HFFc6 (cell line): ENCODE measurements at regions not wholly inside any gene's neighbourhood (a gene's known extent, or its start where the extent isn't known, plus 50 kb on each side); places are given as distances from the start of the nearest gene placed in this dataset.

Experiments used
- DNase-seq: peaks from one replicate; pipeline ENCODE4 v3.0.0-alpha.2; 2018
- H3K27ac Mint-ChIP-seq: 2 replicates; pipeline ENCODE4 v1.8.0; 2020; ENCODE audit warnings: mild to moderate bottlenecking, mixed read lengths
- H3K27me3 Mint-ChIP-seq: 2 replicates; pipeline ENCODE4 v1.8.0; 2021; ENCODE audit warnings: mild to moderate bottlenecking, moderate library complexity, mixed read lengths; ENCODE audit not compliant: insufficient read depth
- H3K36me3 Mint-ChIP-seq: 2 replicates; pipeline ENCODE4 v1.8.0; 2021; ENCODE audit warnings: low read depth, mixed read lengths
- H3K4me1 Mint-ChIP-seq: 2 replicates; pipeline ENCODE4 v1.8.0; 2020; ENCODE audit warnings: low read depth, mixed read lengths
- H3K4me3 Mint-ChIP-seq: 2 replicates; pipeline ENCODE4 v1.8.0; 2020; ENCODE audit warnings: mild to moderate bottlenecking, moderate library complexity, mixed read lengths
- H3K9me3 Mint-ChIP-seq: 2 replicates; pipeline ENCODE4 v1.8.0; 2020; ENCODE audit warnings: mild to moderate bottlenecking, mixed read lengths
- CTCF ChIP-seq: fragments of 200-600 bp; sonication (generic); IDR thresholded peaks from 2 replicates; pipeline ENCODE4 v1.5.0; 2021; ENCODE audit warnings: antibody characterized with exemption, mild to moderate bottlenecking

GRCh38 chr4:13762130-13762529 lies 134.6 kb upstream of the BOD1L1 start:
- DNase-seq, result no peak
- no peak overlapping the region for H3K4me3 Mint-ChIP-seq
- no peaks in the 10 kb centered on the region; the same call in 1 of the 2 replicates for H3K9me3 Mint-ChIP-seq
- H3K27me3 Mint-ChIP-seq, result peaks cover 7% of the 10 kb centered on the region; the same call in 1 of the 2 replicates
- H3K36me3 Mint-ChIP-seq, result no peaks in the 10 kb centered on the region
- peaks cover 7% of the 10 kb centered on the region; the same call in 1 of the 2 replicates for H3K4me1 Mint-ChIP-seq
- no peak overlapping the region for H3K27ac Mint-ChIP-seq
- no peak for TF ChIP-seq CTCF

- no peak for DNase-seq
- peaks cover 5% of the 10 kb centered on the region; the same call in 1 of the 2 replicates for H3K27me3 Mint-ChIP-seq
- H3K27ac Mint-ChIP-seq, result no peak overlapping the region
- H3K4me1 Mint-ChIP-seq, result peaks cover 7% of the 10 kb centered on the region; the same call in 1 of the 2 replicates
- no peaks in the 10 kb centered on the region for H3K9me3 Mint-ChIP-seq
- H3K4me3 Mint-ChIP-seq, result no peak overlapping the region
- no peak for TF ChIP-seq CTCF
- H3K36me3 Mint-ChIP-seq, result no peaks in the 10 kb centered on the region
Measured at GRCh38 chr4:13763707-13764106, 136.2 kb upstream of the BOD1L1 start.

GRCh38 chr4:13765539-13765938 lies 138.0 kb upstream of the BOD1L1 start:
- no peak for DNase-seq
- Mint-ChIP-seq H3K36me3 (no peaks in the 10 kb centered on the region), H3K9me3 (no peaks in the 10 kb centered on the region), H3K4me1 (peaks cover 7% of the 10 kb centered on the region; the same call in 1 of the 2 replicates), H3K27ac (no peak overlapping the region), H3K4me3 (no peak overlapping the region), H3K27me3 (peaks cover 5% of the 10 kb centered on the region; the same call in 1 of the 2 replicates)
- no peak for TF ChIP-seq CTCF

GRCh38 chr4:13766761-13767540 lies 139.4 kb upstream of the BOD1L1 start:
- Mint-ChIP-seq H3K4me1 (peaks cover 7% of the 10 kb centered on the region; the same call in 1 of the 2 replicates), H3K27me3 (peaks cover 5% of the 10 kb centered on the region; the same call in 1 of the 2 replicates), H3K4me3 (no peak overlapping the region), H3K27ac (no peak overlapping the region), H3K9me3 (peaks cover 3% of the 10 kb centered on the region; the same call in 1 of the 2 replicates), H3K36me3 (no peaks in the 10 kb centered on the region)
- no peak for TF ChIP-seq CTCF
- DNase-seq, result no peak

GRCh38 chr4:13777341-13777740 lies 149.8 kb upstream of the BOD1L1 start:
- no peak for TF ChIP-seq CTCF
- Mint-ChIP-seq H3K36me3 (no peaks in the 10 kb centered on the region), H3K4me3 (no peak overlapping the region), H3K27ac (no peak overlapping the region), H3K27me3 (peaks cover 11% of the 10 kb centered on the region), H3K4me1 (no peaks in the 10 kb centered on the region), H3K9me3 (peaks cover 6% of the 10 kb centered on the region; the same call in 1 of the 2 replicates)
- no peak for DNase-seq
